Liver (tissue), 8 donors: ENCODE measurements at regions not wholly inside any gene's neighbourhood (a gene's known extent, or its start where the extent isn't known, plus 50 kb on each side); places are given as distances from the start of the nearest gene placed in this dataset.

Source experiments
- DNase-seq: peaks from one replicate; pipeline ENCODE4 v3.0.0-alpha.2; 2017; ENCODE audit warnings: low spot score
- H3K27ac ChIP-seq, 2 donors: one replicate each; pipeline ENCODE4 v1.7.0; 2013; ENCODE audit warnings: inconsistent platforms in 2 of 2, low read length in 2 of 2, control low read depth in 1 of 2, low read depth in 1 of 2, mild to moderate bottlenecking in 1 of 2
- H3K27me3 ChIP-seq, 4 donors: one replicate each; pipeline versions ENCODE4 v1.6.1 to v1.7.0; 2013; ENCODE audit warnings: low read length in 3 of 4, inconsistent platforms in 1 of 4, mild to moderate bottlenecking in 1 of 4, moderate library complexity in 1 of 4; ENCODE audit not compliant: control insufficient read depth in 4 of 4, insufficient read depth in 4 of 4
- H3K36me3 ChIP-seq, 4 donors: one replicate each; pipeline versions ENCODE4 v1.6.1 to v1.7.0; 2013; ENCODE audit warnings: low read length in 3 of 4, mild to moderate bottlenecking in 3 of 4, low read depth in 1 of 4, moderate library complexity in 1 of 4; ENCODE audit not compliant: control insufficient read depth in 4 of 4, insufficient read depth in 3 of 4
- H3K4me1 ChIP-seq, 4 donors: one replicate each; pipeline versions ENCODE4 v1.6.1 to v1.7.0; 2013; ENCODE audit warnings: low read length in 3 of 4, mild to moderate bottlenecking in 3 of 4, moderate library complexity in 1 of 4; ENCODE audit not compliant: control insufficient read depth in 4 of 4, insufficient read depth in 4 of 4
- H3K4me3 ChIP-seq, 3 donors: one replicate each; pipeline versions ENCODE4 v1.6.1 to v1.7.0; 2013; ENCODE audit warnings: low read length in 3 of 3, control low read depth in 1 of 3, low read depth in 1 of 3, mild to moderate bottlenecking in 1 of 3
- H3K9ac ChIP-seq, 2 donors: one replicate each; pipeline ENCODE4 v1.7.0; 2013; ENCODE audit warnings: low read length in 2 of 2, mild to moderate bottlenecking in 2 of 2, moderate library complexity in 2 of 2, control low read depth in 1 of 2, low read depth in 1 of 2
- H3K9me3 ChIP-seq, 4 donors: one replicate each; pipeline versions ENCODE4 v1.6.1 to v1.7.0; 2013; ENCODE audit warnings: low read length in 3 of 4; ENCODE audit not compliant: control insufficient read depth in 4 of 4
- EGR1 ChIP-seq, 2 donors: IDR thresholded peaks; 2 replicates each; pipeline ENCODE4 v1.6.1; 2016 to 2018; ENCODE audit warnings: antibody characterized with exemption in 2 of 2, low read depth in 2 of 2
- FOXA1 ChIP-seq: IDR thresholded peaks from 2 replicates; pipeline ENCODE4 v1.6.1; 2016; ENCODE audit warnings: antibody characterized with exemption
- FOXA2 ChIP-seq: IDR thresholded peaks from 2 replicates; pipeline ENCODE4 v1.6.1; 2016; ENCODE audit warnings: antibody characterized with exemption
- GABPA ChIP-seq, 2 donors: IDR thresholded peaks in 1 of 2; conservative IDR thresholded peaks in 1 of 2; 2 replicates each; pipeline ENCODE4 v1.6.1; 2016; ENCODE audit warnings: antibody characterized with exemption in 2 of 2, mild to moderate bottlenecking in 1 of 2, moderate library complexity in 1 of 2
- HNF4A ChIP-seq, 2 donors: conservative IDR thresholded peaks; 2 replicates each; pipeline ENCODE4 v1.6.1; 2016; ENCODE audit warnings: antibody characterized with exemption in 2 of 2, mild to moderate bottlenecking in 2 of 2
- HNF4G ChIP-seq: IDR thresholded peaks from 2 replicates; pipeline ENCODE4 v1.6.1; 2016; ENCODE audit warnings: antibody characterized with exemption
- MAX ChIP-seq: IDR thresholded peaks from 2 replicates; pipeline ENCODE4 v1.6.1; 2016; ENCODE audit warnings: antibody characterized with exemption
- NR2F2 ChIP-seq: IDR thresholded peaks from 2 replicates; pipeline ENCODE4 v1.6.1; 2016; ENCODE audit warnings: antibody characterized with exemption
- RAD21 ChIP-seq, 2 donors: IDR thresholded peaks; 2 replicates each; pipeline ENCODE4 v1.6.1; 2016; ENCODE audit warnings: antibody characterized with exemption in 2 of 2, mild to moderate bottlenecking in 2 of 2
- RXRA ChIP-seq, 2 donors: IDR thresholded peaks; 2 replicates each; pipeline ENCODE4 v1.6.1; 2017 to 2018; ENCODE audit warnings: antibody characterized with exemption in 2 of 2, mild to moderate bottlenecking in 1 of 2
- SP1 ChIP-seq: IDR thresholded peaks from 2 replicates; pipeline ENCODE4 v1.6.1; 2018; ENCODE audit warnings: antibody characterized with exemption, mild to moderate bottlenecking
- TAF1 ChIP-seq: conservative IDR thresholded peaks from 2 replicates; pipeline ENCODE4 v1.6.1; 2016; ENCODE audit warnings: antibody characterized with exemption, mild to moderate bottlenecking
- YY1 ChIP-seq: IDR thresholded peaks from 2 replicates; pipeline ENCODE4 v1.6.1; 2016; ENCODE audit warnings: antibody characterized with exemption, mild to moderate bottlenecking
- WGBS: extraction: QIAGEN DNeasy Blood & Tissue Kit; methylation state at CpG from one replicate; pipeline ENCODE4 v1.1.7; 2013; 5-methylcytosine and 5-hydroxymethylcytosine counted together
- TF ChIP-seq, protein P1 (sequence below): IDR thresholded peaks from 2 replicates; pipeline ENCODE4 v1.6.1; 2016; ENCODE audit warnings: antibody characterized with exemption
- TF ChIP-seq, protein P2 (sequence below): IDR thresholded peaks from 2 replicates; pipeline ENCODE4 v1.6.1; 2016; ENCODE audit warnings: antibody characterized with exemption, mild to moderate bottlenecking
- TF ChIP-seq, protein P3 (sequence below): fragments of 150-350 bp; IDR thresholded peaks from 2 replicates; pipeline ENCODE4 v1.5.1; 2017; ENCODE audit warnings: improper control_type of control experiment, low read depth, low read length; ENCODE audit not compliant: missing input control
- donor health status: healthy.
- donor health status: healthy.
- donor health status: healthy.
- donor health status: healthy.
- donor health status: healthy.

DNA sequence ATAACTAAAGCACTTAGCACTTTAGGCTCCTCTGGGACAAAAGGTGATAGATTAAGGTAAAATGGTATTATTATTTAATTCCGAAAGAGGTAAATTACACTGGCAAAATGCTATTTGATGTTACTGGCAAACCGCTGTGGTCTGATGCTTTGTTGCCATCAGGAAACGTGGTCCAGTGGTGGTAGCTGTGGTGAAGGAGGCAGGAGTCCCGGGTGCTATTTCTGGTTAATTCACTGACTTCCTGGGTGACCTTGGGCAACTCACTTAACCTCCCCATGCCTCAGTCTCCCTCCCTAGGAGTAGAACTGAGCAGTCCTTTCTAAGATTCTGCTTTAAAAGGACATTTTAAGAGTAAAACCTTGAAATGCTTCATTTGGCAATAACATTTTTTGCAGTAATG lies 233.4 kb downstream of the ZPLD1 start:
- no peaks in the 10 kb centered on the region for H3K36me3 ChIP-seq
- peaks cover 2 to 31% (median 27%) of the 10 kb centered on the region in 4 donors for H3K4me1 ChIP-seq
- 86% methylated on average over 4 of the region's 4 CpGs for WGBS
- no peak overlapping the region for H3K9ac ChIP-seq
- no peak overlapping the region for H3K4me3 ChIP-seq
- no peak overlapping the region for H3K27ac ChIP-seq
- no peaks in the 10 kb centered on the region for H3K27me3 ChIP-seq
- DNase-seq, result no peak
- no peak for TF ChIP-seq NR2F2
- TF ChIP-seq, protein P1, sequence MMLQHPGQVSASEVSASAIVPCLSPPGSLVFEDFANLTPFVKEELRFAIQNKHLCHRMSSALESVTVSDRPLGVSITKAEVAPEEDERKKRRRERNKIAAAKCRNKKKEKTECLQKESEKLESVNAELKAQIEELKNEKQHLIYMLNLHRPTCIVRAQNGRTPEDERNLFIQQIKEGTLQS, result no peak
- no peak for TF ChIP-seq HNF4A (conservative IDR thresholded peaks at IDR 0.05)
- TF ChIP-seq MAX, result no peak
- no peak for TF ChIP-seq YY1
- TF ChIP-seq FOXA2, result no peak
- no peak for TF ChIP-seq SP1
- TF ChIP-seq RAD21 (IDR thresholded peaks at IDR 0.05), result no peak
- no peak for TF ChIP-seq RXRA (IDR thresholded peaks at IDR 0.05)
- no peak for TF ChIP-seq GABPA (IDR thresholded peaks at IDR 0.05 in 1 of 2, conservative IDR thresholded peaks at IDR 0.05 in 1 of 2)
- TF ChIP-seq, protein P2, sequence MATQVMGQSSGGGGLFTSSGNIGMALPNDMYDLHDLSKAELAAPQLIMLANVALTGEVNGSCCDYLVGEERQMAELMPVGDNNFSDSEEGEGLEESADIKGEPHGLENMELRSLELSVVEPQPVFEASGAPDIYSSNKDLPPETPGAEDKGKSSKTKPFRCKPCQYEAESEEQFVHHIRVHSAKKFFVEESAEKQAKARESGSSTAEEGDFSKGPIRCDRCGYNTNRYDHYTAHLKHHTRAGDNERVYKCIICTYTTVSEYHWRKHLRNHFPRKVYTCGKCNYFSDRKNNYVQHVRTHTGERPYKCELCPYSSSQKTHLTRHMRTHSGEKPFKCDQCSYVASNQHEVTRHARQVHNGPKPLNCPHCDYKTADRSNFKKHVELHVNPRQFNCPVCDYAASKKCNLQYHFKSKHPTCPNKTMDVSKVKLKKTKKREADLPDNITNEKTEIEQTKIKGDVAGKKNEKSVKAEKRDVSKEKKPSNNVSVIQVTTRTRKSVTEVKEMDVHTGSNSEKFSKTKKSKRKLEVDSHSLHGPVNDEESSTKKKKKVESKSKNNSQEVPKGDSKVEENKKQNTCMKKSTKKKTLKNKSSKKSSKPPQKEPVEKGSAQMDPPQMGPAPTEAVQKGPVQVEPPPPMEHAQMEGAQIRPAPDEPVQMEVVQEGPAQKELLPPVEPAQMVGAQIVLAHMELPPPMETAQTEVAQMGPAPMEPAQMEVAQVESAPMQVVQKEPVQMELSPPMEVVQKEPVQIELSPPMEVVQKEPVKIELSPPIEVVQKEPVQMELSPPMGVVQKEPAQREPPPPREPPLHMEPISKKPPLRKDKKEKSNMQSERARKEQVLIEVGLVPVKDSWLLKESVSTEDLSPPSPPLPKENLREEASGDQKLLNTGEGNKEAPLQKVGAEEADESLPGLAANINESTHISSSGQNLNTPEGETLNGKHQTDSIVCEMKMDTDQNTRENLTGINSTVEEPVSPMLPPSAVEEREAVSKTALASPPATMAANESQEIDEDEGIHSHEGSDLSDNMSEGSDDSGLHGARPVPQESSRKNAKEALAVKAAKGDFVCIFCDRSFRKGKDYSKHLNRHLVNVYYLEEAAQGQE, result no peak
- no peak for TF ChIP-seq EGR1 (IDR thresholded peaks at IDR 0.05; ENCODE audit: low read depth in 2 of 2)
- TF ChIP-seq, protein P3, sequence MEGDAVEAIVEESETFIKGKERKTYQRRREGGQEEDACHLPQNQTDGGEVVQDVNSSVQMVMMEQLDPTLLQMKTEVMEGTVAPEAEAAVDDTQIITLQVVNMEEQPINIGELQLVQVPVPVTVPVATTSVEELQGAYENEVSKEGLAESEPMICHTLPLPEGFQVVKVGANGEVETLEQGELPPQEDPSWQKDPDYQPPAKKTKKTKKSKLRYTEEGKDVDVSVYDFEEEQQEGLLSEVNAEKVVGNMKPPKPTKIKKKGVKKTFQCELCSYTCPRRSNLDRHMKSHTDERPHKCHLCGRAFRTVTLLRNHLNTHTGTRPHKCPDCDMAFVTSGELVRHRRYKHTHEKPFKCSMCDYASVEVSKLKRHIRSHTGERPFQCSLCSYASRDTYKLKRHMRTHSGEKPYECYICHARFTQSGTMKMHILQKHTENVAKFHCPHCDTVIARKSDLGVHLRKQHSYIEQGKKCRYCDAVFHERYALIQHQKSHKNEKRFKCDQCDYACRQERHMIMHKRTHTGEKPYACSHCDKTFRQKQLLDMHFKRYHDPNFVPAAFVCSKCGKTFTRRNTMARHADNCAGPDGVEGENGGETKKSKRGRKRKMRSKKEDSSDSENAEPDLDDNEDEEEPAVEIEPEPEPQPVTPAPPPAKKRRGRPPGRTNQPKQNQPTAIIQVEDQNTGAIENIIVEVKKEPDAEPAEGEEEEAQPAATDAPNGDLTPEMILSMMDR, result no peak
- TF ChIP-seq TAF1, result no peak
- no peak for TF ChIP-seq FOXA1
- H3K9me3 ChIP-seq, result no peaks in the 10 kb centered on the region

- no peak for DNase-seq
- TF ChIP-seq HNF4A (conservative IDR thresholded peaks at IDR 0.05) (peak; percentile 97 to 98), GABPA (IDR thresholded peaks at IDR 0.05 in 1 of 2, conservative IDR thresholded peaks at IDR 0.05 in 1 of 2) (no peak), SP1 (peak; percentile 98), YY1 (peak; percentile 77), NR2F2 (no peak), FOXA1 (peak; percentile 48), MAX (peak; percentile 71), RXRA (IDR thresholded peaks at IDR 0.05) (peak; percentile 84 to 88), TAF1 (peak; percentile 61), HNF4G (peak; percentile 93), FOXA2 (peak; percentile 69)
- TF ChIP-seq, protein P2, result peak; percentile 71
- TF ChIP-seq, protein P1, result peak; percentile 53
- TF ChIP-seq, protein P3, result no peak
These were observed 236.2 kb downstream of the ZPLD1 start for GRCh38 chr3:102670986-102671385.

More at GRCh38 chr3:102670986-102671385, 236.2 kb downstream of the ZPLD1 start:
- Histone ChIP-seq H3K27ac (peak overlapping the region; percentile 54 to 68), H3K27me3 (no peaks in the 10 kb centered on the region), H3K9ac (no peak overlapping the region), H3K36me3 (no peaks in the 10 kb centered on the region), H3K4me1 (peaks cover 0 to 36% (median 32%) of the 10 kb centered on the region in 4 donors), H3K4me3 (no peak overlapping the region), H3K9me3 (no peaks in the 10 kb centered on the region)
- WGBS, result 22% methylated on average over 2 of the region's 2 CpGs
